DOHH2 (cell line): ENCODE measurements at regions not wholly inside any gene's neighbourhood (a gene's known extent, or its start where the extent isn't known, plus 50 kb on each side); places are given as distances from the start of the nearest gene placed in this dataset.

Experiments
- H3F3A ChIP-seq: fragments of 200-600 bp; sonication (generic), shearing (Covaris generic); 2 replicates; pipeline ENCODE4 v1.6.0; 2016; ENCODE audit warnings: antibody characterized with exemption, mild to moderate bottlenecking; ENCODE audit not compliant: control insufficient read depth, insufficient read depth
- H3K27ac ChIP-seq: fragments of 200-600 bp; sonication (generic); 2 replicates; pipeline ENCODE4 v1.5.1; 2014; ENCODE audit warnings: low read depth, mild to moderate bottlenecking, low read length, moderate library complexity
- H3K27me3 ChIP-seq: fragments of 200-600 bp; sonication (generic); 2 replicates; pipeline ENCODE4 v1.6.1; 2014; ENCODE audit warnings: mild to moderate bottlenecking, low read length, mixed read lengths; ENCODE audit not compliant: control insufficient read depth
- H3K36me3 ChIP-seq: fragments of 200-600 bp; sonication (generic); 2 replicates; pipeline ENCODE4 v1.6.1; 2014; ENCODE audit warnings: mild to moderate bottlenecking, low read length, moderate library complexity, mixed read lengths; ENCODE audit not compliant: control insufficient read depth
- H3K4me1 ChIP-seq: fragments of 200-600 bp; sonication (generic); 2 replicates; pipeline ENCODE4 v1.6.1; 2014; ENCODE audit warnings: mild to moderate bottlenecking, low read length, mixed read lengths; ENCODE audit not compliant: control insufficient read depth
- H3K4me2 ChIP-seq: fragments of 200-600 bp; sonication (generic); 2 replicates; pipeline ENCODE4 v1.6.0; 2014; ENCODE audit warnings: mild to moderate bottlenecking, low read length, moderate library complexity
- H3K4me3 ChIP-seq: fragments of 200-600 bp; sonication (generic); 2 replicates; pipeline ENCODE4 v1.5.1; 2014; ENCODE audit warnings: mild to moderate bottlenecking, low read length, mixed read lengths
- H3K79me2 ChIP-seq: fragments of 200-600 bp; sonication (generic); 2 replicates; pipeline ENCODE4 v1.6.1; 2014; ENCODE audit warnings: mild to moderate bottlenecking, low read length, mixed read lengths; ENCODE audit not compliant: control insufficient read depth
- H3K9me2 ChIP-seq: fragments of 200-600 bp; sonication (generic); replicated peaks from 2 replicates; pipeline ENCODE4 v1.6.1; 2014; ENCODE audit warnings: mild to moderate bottlenecking, low read length, mixed read lengths; ENCODE audit not compliant: control insufficient read depth
- H3K9me3 ChIP-seq: fragments of 200-600 bp; sonication (generic); 2 replicates; pipeline ENCODE4 v1.6.1; 2014; ENCODE audit warnings: antibody characterized with exemption, low read length, mixed read lengths; ENCODE audit not compliant: control insufficient read depth, insufficient read depth
- H4K20me1 ChIP-seq: fragments of 200-600 bp; sonication (generic); 2 replicates; pipeline ENCODE4 v1.6.0; 2014; ENCODE audit warnings: low read depth, mild to moderate bottlenecking, antibody characterized with exemption, low read length, moderate library complexity; ENCODE audit not compliant: control insufficient read depth, insufficient read depth
- EZH2phosphoT487 ChIP-seq: fragments of 200-600 bp; sonication (generic); IDR thresholded peaks from 2 replicates; pipeline ENCODE4 v1.6.1; 2017; ENCODE audit warnings: borderline replicate concordance, mild to moderate bottlenecking, antibody characterized with exemption, low read length, moderate library complexity, mixed read lengths
- TF ChIP-seq, protein P1 (sequence below): fragments of 200-600 bp; sonication (generic); IDR thresholded peaks from one replicate; pipeline ENCODE4 v1.5.1; 2014; ENCODE audit warnings: antibody characterized with exemption, mild to moderate bottlenecking, low read depth, low read length; ENCODE audit not compliant: poor library complexity, severe bottlenecking

DNA sequence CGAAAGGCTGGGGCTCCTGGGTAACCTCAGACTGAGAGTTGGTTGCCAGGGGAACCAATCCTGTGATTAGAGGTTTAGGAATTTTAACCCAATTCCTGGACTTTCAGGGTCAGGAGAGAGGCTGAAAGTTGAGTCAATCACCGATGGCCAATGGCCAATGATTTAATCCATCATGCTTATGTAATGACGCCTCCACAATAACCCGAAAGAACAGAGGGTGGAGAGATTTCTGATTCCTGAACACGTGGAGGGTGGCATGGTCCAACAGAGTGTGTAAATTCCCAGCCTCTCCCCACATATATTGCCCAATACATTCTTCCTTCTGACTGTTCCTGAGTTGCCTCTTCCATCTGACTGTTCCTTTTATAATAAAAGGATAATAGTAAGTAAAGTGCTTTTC lies 137.2 kb upstream of the CBLB start:
- Histone ChIP-seq H3K4me1 (no peaks in the 10 kb centered on the region), H3K4me2 (no peak overlapping the region), H3K9me2 (no peaks in the 10 kb centered on the region), H3K4me3 (no peak overlapping the region), H3K36me3 (no peaks in the 10 kb centered on the region), H3K27ac (no peak overlapping the region), H4K20me1 (no peaks in the 10 kb centered on the region), H3F3A (no peaks in the 10 kb centered on the region), H3K27me3 (no peaks in the 10 kb centered on the region), H3K9me3 (no peaks in the 10 kb centered on the region), H3K79me2 (no peaks in the 10 kb centered on the region)
- no peak for TF ChIP-seq EZH2phosphoT487
- TF ChIP-seq, protein P1, sequence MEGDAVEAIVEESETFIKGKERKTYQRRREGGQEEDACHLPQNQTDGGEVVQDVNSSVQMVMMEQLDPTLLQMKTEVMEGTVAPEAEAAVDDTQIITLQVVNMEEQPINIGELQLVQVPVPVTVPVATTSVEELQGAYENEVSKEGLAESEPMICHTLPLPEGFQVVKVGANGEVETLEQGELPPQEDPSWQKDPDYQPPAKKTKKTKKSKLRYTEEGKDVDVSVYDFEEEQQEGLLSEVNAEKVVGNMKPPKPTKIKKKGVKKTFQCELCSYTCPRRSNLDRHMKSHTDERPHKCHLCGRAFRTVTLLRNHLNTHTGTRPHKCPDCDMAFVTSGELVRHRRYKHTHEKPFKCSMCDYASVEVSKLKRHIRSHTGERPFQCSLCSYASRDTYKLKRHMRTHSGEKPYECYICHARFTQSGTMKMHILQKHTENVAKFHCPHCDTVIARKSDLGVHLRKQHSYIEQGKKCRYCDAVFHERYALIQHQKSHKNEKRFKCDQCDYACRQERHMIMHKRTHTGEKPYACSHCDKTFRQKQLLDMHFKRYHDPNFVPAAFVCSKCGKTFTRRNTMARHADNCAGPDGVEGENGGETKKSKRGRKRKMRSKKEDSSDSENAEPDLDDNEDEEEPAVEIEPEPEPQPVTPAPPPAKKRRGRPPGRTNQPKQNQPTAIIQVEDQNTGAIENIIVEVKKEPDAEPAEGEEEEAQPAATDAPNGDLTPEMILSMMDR = no peak

DNA sequence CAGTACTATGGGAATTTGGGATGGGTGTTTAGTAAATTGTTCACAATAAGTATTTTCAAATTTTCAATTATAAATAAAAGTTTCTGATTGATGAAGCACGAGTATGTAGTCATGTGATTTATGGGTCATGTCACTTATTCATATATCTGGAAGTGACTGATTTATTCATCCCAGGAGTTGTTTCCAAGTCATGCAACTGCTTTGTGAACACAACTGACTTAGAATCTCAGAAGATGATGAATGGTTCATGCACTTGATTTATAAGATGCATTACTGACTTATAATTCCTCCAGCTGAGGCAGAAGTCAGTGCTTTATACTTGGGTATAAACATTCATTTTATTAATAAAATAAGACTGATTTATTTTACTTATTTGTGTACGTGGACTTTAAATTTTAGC lies 137.8 kb upstream of the CBLB start:
- Histone ChIP-seq H3K36me3 (no peaks in the 10 kb centered on the region), H3K79me2 (no peaks in the 10 kb centered on the region), H3K27me3 (no peaks in the 10 kb centered on the region), H3K4me3 (no peak overlapping the region), H3K4me2 (no peak overlapping the region), H3F3A (no peaks in the 10 kb centered on the region), H3K27ac (no peak overlapping the region), H3K4me1 (no peaks in the 10 kb centered on the region), H3K9me3 (no peaks in the 10 kb centered on the region), H3K9me2 (no peaks in the 10 kb centered on the region), H4K20me1 (no peaks in the 10 kb centered on the region)
- TF ChIP-seq, protein P1 = no peak
- TF ChIP-seq EZH2phosphoT487 = no peak

DNA sequence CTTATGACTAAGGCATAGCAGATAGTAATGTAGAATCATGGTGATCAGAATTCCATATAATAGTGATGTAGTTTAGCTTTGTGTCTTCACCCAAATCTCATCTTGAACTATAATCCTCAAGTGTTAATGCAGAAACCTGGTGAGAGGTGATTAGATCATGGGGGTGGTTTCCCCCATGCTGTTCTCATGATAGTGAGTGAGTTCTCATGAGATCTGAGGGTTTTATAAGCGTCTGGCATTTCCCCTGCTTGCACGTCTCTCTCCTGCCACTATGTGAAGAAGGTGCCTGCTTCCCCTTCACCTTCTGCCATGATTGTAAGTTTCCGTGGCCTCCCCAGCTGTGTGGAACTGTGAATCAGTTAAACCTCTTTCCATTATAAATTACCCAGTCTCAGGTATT lies 138.7 kb upstream of the CBLB start:
- TF ChIP-seq, protein P1 = no peak
- no peak for TF ChIP-seq EZH2phosphoT487
- Histone ChIP-seq H3F3A (no peaks in the 10 kb centered on the region), H3K27me3 (no peaks in the 10 kb centered on the region), H3K9me2 (no peaks in the 10 kb centered on the region), H3K36me3 (no peaks in the 10 kb centered on the region), H3K79me2 (no peaks in the 10 kb centered on the region), H3K4me2 (no peak overlapping the region), H3K9me3 (no peaks in the 10 kb centered on the region), H4K20me1 (no peaks in the 10 kb centered on the region), H3K4me1 (no peaks in the 10 kb centered on the region), H3K4me3 (no peak overlapping the region), H3K27ac (no peak overlapping the region)

DNA sequence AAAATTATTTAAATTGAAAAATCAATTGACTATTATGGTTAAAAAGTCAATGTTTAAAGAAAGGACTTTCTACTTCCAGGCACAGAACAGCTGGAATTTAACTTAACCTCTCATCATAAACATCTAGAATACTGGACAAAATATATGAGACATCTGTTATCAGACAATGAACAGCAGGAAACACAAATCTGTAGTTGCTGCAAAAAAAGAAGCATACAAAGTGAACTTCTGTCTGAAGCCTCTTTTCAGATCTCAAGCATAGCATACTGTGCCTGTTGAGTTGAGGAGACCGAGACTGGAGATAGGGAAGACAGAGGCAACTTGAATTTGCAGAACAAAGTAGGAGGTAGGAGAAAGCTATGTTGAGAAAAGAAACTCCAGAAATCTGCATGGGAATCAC lies 140.0 kb upstream of the CBLB start:
- H3K4me1 ChIP-seq = no peaks in the 10 kb centered on the region
- H4K20me1 ChIP-seq = no peaks in the 10 kb centered on the region
- no peaks in the 10 kb centered on the region for H3K27me3 ChIP-seq
- H3K4me2 ChIP-seq = no peak overlapping the region
- no peaks in the 10 kb centered on the region for H3K9me3 ChIP-seq
- no peaks in the 10 kb centered on the region for H3K36me3 ChIP-seq
- no peaks in the 10 kb centered on the region for H3K79me2 ChIP-seq
- TF ChIP-seq EZH2phosphoT487 = no peak
- TF ChIP-seq, protein P1 = no peak
- no peak overlapping the region for H3K4me3 ChIP-seq
- H3K27ac ChIP-seq = no peak overlapping the region
- H3K9me2 ChIP-seq = no peaks in the 10 kb centered on the region
- H3F3A ChIP-seq = no peaks in the 10 kb centered on the region
